ENCODE measurements at regions not wholly inside any gene's neighbourhood (a gene's known extent, or its start where the extent isn't known, plus 50 kb on each side); places are given as distances from the start of the nearest gene placed in this dataset.

- no peak overlapping the region for H3K4me2 ChIP-seq (ENCODE audit: low read depth, low read length, poor library complexity, severe bottlenecking)
- H2AFZ ChIP-seq (ENCODE audit: low read depth, low read length, severe bottlenecking) = no peak overlapping the region
- H3K36me3 ChIP-seq (ENCODE audit: low read length) = no peaks in the 10 kb centered on the region
- no peaks in the 10 kb centered on the region for H3F3A ChIP-seq (ENCODE audit: insufficient read depth)
- no peaks in the 10 kb centered on the region for H4K20me1 ChIP-seq (ENCODE audit: low read depth, low read length)
- no peak overlapping the region for H3K4me3 ChIP-seq (ENCODE audit: insufficient read depth, low read length, poor library complexity, severe bottlenecking)
- TF ChIP-seq EZH2phosphoT487 (conservative IDR thresholded peaks at IDR 0.05; ENCODE audit: low read length) (no peak), CTCF (IDR thresholded peaks at IDR 0.05; ENCODE audit: insufficient read depth, low read length, poor library complexity, severe bottlenecking) (no peak)
- H3K27me3 ChIP-seq (ENCODE audit: low read length) = no peaks in the 10 kb centered on the region; the same call in 1 of the 2 replicates
- H3K79me2 ChIP-seq (ENCODE audit: insufficient read depth, low read length) = no peaks in the 10 kb centered on the region
- no peaks in the 10 kb centered on the region for H3K9me3 ChIP-seq (ENCODE audit: insufficient read depth, low read length)
- H3K27ac ChIP-seq (ENCODE audit: low read depth, low read length) = no peak overlapping the region
- H3K9me2 ChIP-seq (replicated peaks; ENCODE audit: insufficient read depth, low read length) = no peaks in the 10 kb centered on the region
- H3K9ac ChIP-seq (ENCODE audit: low read length) = no peak overlapping the region
These were observed 207.0 kb upstream of the ONECUT1 start for GRCh38 chr15:52997123-52997522.

DNA sequence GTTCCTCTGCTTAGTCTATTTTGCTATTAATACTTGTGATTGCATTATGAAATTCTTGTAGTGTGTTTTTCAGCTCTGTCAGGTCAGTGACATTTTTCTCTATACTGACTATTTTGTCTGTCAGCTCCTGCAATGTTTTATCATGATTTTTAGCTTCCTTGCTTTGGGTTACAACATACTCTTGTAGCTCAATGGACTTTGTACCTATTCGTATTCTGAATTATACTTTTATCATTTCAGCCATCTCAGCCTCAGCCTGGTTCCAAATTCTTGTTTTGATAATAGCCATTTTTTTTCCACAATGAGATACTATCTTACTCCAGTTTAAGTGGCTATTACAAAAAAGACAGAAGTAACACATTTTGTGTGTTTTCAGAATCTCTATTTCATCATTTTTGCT lies 204.2 kb upstream of the ONECUT1 start:
- H3K79me2 ChIP-seq (ENCODE audit: insufficient read depth, low read length) = no peaks in the 10 kb centered on the region
- no peaks in the 10 kb centered on the region for H4K20me1 ChIP-seq (ENCODE audit: low read depth, low read length)
- H3K36me3 ChIP-seq (ENCODE audit: low read length) = no peaks in the 10 kb centered on the region
- no peak overlapping the region for H3K4me3 ChIP-seq (ENCODE audit: insufficient read depth, low read length, poor library complexity, severe bottlenecking)
- H3K9me3 ChIP-seq (ENCODE audit: insufficient read depth, low read length) = no peaks in the 10 kb centered on the region
- H2AFZ ChIP-seq (ENCODE audit: low read depth, low read length, severe bottlenecking) = no peak overlapping the region
- no peaks in the 10 kb centered on the region for H3K9me2 ChIP-seq (replicated peaks; ENCODE audit: insufficient read depth, low read length)
- H3F3A ChIP-seq (ENCODE audit: insufficient read depth) = no peaks in the 10 kb centered on the region
- TF ChIP-seq CTCF (IDR thresholded peaks at IDR 0.05; ENCODE audit: insufficient read depth, low read length, poor library complexity, severe bottlenecking) = no peak
- TF ChIP-seq EZH2phosphoT487 (conservative IDR thresholded peaks at IDR 0.05; ENCODE audit: low read length) = no peak
- no peaks in the 10 kb centered on the region; the same call in 1 of the 2 replicates for H3K27me3 ChIP-seq (ENCODE audit: low read length)
- H3K9ac ChIP-seq (ENCODE audit: low read length) = no peak overlapping the region
- no peak overlapping the region for H3K4me2 ChIP-seq (ENCODE audit: low read depth, low read length, poor library complexity, severe bottlenecking)
- H3K27ac ChIP-seq (ENCODE audit: low read depth, low read length) = no peak overlapping the region

- Histone ChIP-seq H3K9ac (ENCODE audit: low read length) (no peak overlapping the region), H2AFZ (ENCODE audit: low read depth, low read length, severe bottlenecking) (no peak overlapping the region), H3F3A (ENCODE audit: insufficient read depth) (no peaks in the 10 kb centered on the region), H3K27me3 (ENCODE audit: low read length) (no peaks in the 10 kb centered on the region), H3K9me3 (ENCODE audit: insufficient read depth, low read length) (no peaks in the 10 kb centered on the region), H4K20me1 (ENCODE audit: low read depth, low read length) (no peaks in the 10 kb centered on the region), H3K4me2 (ENCODE audit: low read depth, low read length, poor library complexity, severe bottlenecking) (no peak overlapping the region), H3K36me3 (ENCODE audit: low read length) (no peaks in the 10 kb centered on the region), H3K4me3 (ENCODE audit: insufficient read depth, low read length, poor library complexity, severe bottlenecking) (no peak overlapping the region), H3K27ac (ENCODE audit: low read depth, low read length) (no peak overlapping the region), H3K9me2 (replicated peaks; ENCODE audit: insufficient read depth, low read length) (no peaks in the 10 kb centered on the region), H3K79me2 (ENCODE audit: insufficient read depth, low read length) (no peaks in the 10 kb centered on the region)
- TF ChIP-seq EZH2phosphoT487 (conservative IDR thresholded peaks at IDR 0.05; ENCODE audit: low read length) (no peak), CTCF (IDR thresholded peaks at IDR 0.05; ENCODE audit: insufficient read depth, low read length, poor library complexity, severe bottlenecking) (no peak)
These were observed 194.4 kb upstream of the ONECUT1 start for GRCh38 chr15:52984507-52984906.

Data from SU-DHL-6 (cell line).